ENCODE measurements at regions not wholly inside any gene's neighbourhood (a gene's known extent, or its start where the extent isn't known, plus 50 kb on each side); places are given as distances from the start of the nearest gene placed in this dataset.
"Not testable (repeated sequence)": the region's sequence is repeated elsewhere in the genome, so short reads cannot be mapped to it uniquely, and the experiment has no call there.

- intact Hi-C loops (cut with micrococcal nuclease; ENCODE audit: unreplicated experiment) (loop anchor here (10.0 kb wide), 1 partner anchor 57 kb away; no protein-coding TSS in a partner anchor), in situ Hi-C loops (cut with HindIII; ENCODE audit: low pct_unique_long_range_greater_than_20kb, low sequenced_read_pairs) (no loop called here)
- Histone ChIP-seq H3K4me1 (ENCODE audit: control insufficient read depth, insufficient read depth, low read length) (no peaks in the 10 kb centered on the region), H3K27me3 (ENCODE audit: control insufficient read depth, insufficient read depth, low read length) (no peaks in the 10 kb centered on the region), H3K27ac (ENCODE audit: low read length) (no peak overlapping the region), H3K36me3 (ENCODE audit: control insufficient read depth, insufficient read depth, low read length) (no peaks in the 10 kb centered on the region), H3K9me3 (ENCODE audit: control insufficient read depth, insufficient read depth, low read depth, low read length) (no peaks in the 10 kb centered on the region), H3K4me3 (ENCODE audit: low read depth in 2 of 2, low read length in 2 of 2) (no peak overlapping the region)
- no TSS peak for BruUV-seq (replicated peaks)
- CTCF ChIA-PET: interaction anchor here (1.1 kb wide), 1 partner anchor 16 kb away, joined by 3 read pairs; no protein-coding TSS in a partner anchor
- TF ChIP-seq SIN3A (IDR thresholded peaks at IDR 0.05; ENCODE audit: borderline replicate concordance, insufficient read depth, low read depth, low read length) (no peak), CTCF (IDR thresholded peaks at IDR 0.05) (no peak), TCF7L2 (IDR thresholded peaks at IDR 0.05; ENCODE audit: low read depth, low read length) (no peak), REST (IDR thresholded peaks at IDR 0.05; ENCODE audit: insufficient read depth in 1 of 2, low read depth in 2 of 2, low read length in 1 of 2) (no peak)
- ATAC-seq: no peak
- DNase-seq (ENCODE audit: low read depth, low spot score): no peak
- POLR2A ChIA-PET: no interaction called here
Measured at GRCh38 chr15:34637305-34637704, 53.9 kb upstream of the GOLGA8B start.

GRCh38 chr15:34633602-34634001 lies 50.2 kb upstream of the GOLGA8B start:
- intact Hi-C loops (cut with micrococcal nuclease; ENCODE audit: unreplicated experiment): loop anchor here (10.0 kb wide), 1 partner anchor 61 kb away; no protein-coding TSS in a partner anchor
- H3K36me3 ChIP-seq (ENCODE audit: control insufficient read depth, insufficient read depth, low read length); DNase-seq (ENCODE audit: low read depth, low spot score); H3K4me1 ChIP-seq (ENCODE audit: control insufficient read depth, insufficient read depth, low read length); BruUV-seq (replicated peaks); H3K27me3 ChIP-seq (ENCODE audit: control insufficient read depth, insufficient read depth, low read length); CTCF ChIA-PET; H3K9me3 ChIP-seq (ENCODE audit: control insufficient read depth, insufficient read depth, low read depth, low read length); in situ Hi-C loops (cut with HindIII; ENCODE audit: low pct_unique_long_range_greater_than_20kb, low sequenced_read_pairs); H3K4me3 ChIP-seq (ENCODE audit: low read depth in 2 of 2, low read length in 2 of 2); ATAC-seq; H3K27ac ChIP-seq (ENCODE audit: low read length); POLR2A ChIA-PET: not testable (repeated sequence)
